GM23338 (cell line): ENCODE measurements at regions not wholly inside any gene's neighbourhood (a gene's known extent, or its start where the extent isn't known, plus 50 kb on each side); places are given as distances from the start of the nearest gene placed in this dataset.

Source experiments
- CREB1 ChIP-seq: fragments of 250-450 bp; sonication (Bioruptor Pico); IDR thresholded peaks from 2 replicates; pipeline ENCODE4 v1.5.0; 2020; ENCODE audit warnings: low read depth, mild to moderate bottlenecking, moderate library complexity
- EZH2 ChIP-seq: fragments of 200-600 bp; sonication (generic); IDR thresholded peaks from one replicate; pipeline ENCODE4 v1.8.0; 2017; ENCODE audit warnings: antibody characterized with exemption, mild to moderate bottlenecking, low read depth; ENCODE audit not compliant: unreplicated experiment
- EZH2phosphoT487 ChIP-seq: fragments of 200-600 bp; sonication (generic); IDR thresholded peaks from one replicate; pipeline ENCODE4 v1.8.1; 2018; ENCODE audit warnings: antibody characterized with exemption; ENCODE audit not compliant: unreplicated experiment
- JUNB ChIP-seq: IDR thresholded peaks from one replicate; pipeline ENCODE4 v1.6.1; 2016; ENCODE audit warnings: antibody characterized with exemption; ENCODE audit not compliant: unreplicated experiment
- NANOG ChIP-seq: IDR thresholded peaks from 2 replicates; pipeline ENCODE4 v1.6.1; 2016; ENCODE audit warnings: antibody characterized with exemption, borderline replicate concordance
- POLR2AphosphoS5 ChIP-seq: IDR thresholded peaks from 2 replicates; pipeline ENCODE4 v1.6.1; 2016; ENCODE audit warnings: antibody characterized with exemption, low read depth
- TF ChIP-seq, protein P1 (sequence below), 2 experiments: fragments of 200-600 bp in 1 of 2; sonication (generic) in 1 of 2; conservative IDR thresholded peaks; 2 replicates each; pipeline versions ENCODE4 v1.5.1 to v1.6.1; 2016 to 2017; ENCODE audit warnings: antibody characterized with exemption in 2 of 2, low read depth in 2 of 2, mild to moderate bottlenecking in 2 of 2, moderate library complexity in 1 of 2
- TF ChIP-seq, protein P2 (sequence below): IDR thresholded peaks from one replicate; pipeline ENCODE4 v1.6.1; 2018; ENCODE audit warnings: antibody characterized with exemption; ENCODE audit not compliant: unreplicated experiment
- TF ChIP-seq, protein P3 (sequence below): IDR thresholded peaks from 2 replicates; pipeline ENCODE4 v1.6.1; 2016; ENCODE audit warnings: antibody characterized with exemption

DNA sequence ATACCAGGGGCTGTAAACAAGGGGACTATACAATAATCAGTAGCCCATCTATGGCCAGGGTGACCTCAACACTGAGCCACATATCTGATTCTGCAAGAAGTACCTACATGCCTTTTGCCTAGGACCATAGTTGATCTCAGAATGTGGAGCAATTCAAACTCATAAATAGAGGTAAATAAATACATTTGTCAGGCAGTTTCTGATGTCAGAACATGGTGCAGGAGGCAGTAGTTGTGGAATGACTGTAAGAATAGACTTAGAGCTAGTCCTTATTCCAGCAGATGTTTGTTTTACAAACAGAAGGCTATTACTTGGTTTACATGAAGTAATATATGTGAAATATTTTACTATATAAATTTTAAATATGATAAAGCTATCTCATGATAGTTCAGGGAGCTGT is 330.7 kb upstream of the DAB2 start:
- TF ChIP-seq POLR2AphosphoS5 (no peak), EZH2 (no peak), CREB1 (CRISPR knock-in tag) (no peak), NANOG (no peak), EZH2phosphoT487 (no peak), JUNB (no peak)
- TF ChIP-seq, protein P1, sequence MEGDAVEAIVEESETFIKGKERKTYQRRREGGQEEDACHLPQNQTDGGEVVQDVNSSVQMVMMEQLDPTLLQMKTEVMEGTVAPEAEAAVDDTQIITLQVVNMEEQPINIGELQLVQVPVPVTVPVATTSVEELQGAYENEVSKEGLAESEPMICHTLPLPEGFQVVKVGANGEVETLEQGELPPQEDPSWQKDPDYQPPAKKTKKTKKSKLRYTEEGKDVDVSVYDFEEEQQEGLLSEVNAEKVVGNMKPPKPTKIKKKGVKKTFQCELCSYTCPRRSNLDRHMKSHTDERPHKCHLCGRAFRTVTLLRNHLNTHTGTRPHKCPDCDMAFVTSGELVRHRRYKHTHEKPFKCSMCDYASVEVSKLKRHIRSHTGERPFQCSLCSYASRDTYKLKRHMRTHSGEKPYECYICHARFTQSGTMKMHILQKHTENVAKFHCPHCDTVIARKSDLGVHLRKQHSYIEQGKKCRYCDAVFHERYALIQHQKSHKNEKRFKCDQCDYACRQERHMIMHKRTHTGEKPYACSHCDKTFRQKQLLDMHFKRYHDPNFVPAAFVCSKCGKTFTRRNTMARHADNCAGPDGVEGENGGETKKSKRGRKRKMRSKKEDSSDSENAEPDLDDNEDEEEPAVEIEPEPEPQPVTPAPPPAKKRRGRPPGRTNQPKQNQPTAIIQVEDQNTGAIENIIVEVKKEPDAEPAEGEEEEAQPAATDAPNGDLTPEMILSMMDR (conservative IDR thresholded peaks at IDR 0.05; ENCODE audit: low read depth in 2 of 2), result no peak
- TF ChIP-seq, protein P2, sequence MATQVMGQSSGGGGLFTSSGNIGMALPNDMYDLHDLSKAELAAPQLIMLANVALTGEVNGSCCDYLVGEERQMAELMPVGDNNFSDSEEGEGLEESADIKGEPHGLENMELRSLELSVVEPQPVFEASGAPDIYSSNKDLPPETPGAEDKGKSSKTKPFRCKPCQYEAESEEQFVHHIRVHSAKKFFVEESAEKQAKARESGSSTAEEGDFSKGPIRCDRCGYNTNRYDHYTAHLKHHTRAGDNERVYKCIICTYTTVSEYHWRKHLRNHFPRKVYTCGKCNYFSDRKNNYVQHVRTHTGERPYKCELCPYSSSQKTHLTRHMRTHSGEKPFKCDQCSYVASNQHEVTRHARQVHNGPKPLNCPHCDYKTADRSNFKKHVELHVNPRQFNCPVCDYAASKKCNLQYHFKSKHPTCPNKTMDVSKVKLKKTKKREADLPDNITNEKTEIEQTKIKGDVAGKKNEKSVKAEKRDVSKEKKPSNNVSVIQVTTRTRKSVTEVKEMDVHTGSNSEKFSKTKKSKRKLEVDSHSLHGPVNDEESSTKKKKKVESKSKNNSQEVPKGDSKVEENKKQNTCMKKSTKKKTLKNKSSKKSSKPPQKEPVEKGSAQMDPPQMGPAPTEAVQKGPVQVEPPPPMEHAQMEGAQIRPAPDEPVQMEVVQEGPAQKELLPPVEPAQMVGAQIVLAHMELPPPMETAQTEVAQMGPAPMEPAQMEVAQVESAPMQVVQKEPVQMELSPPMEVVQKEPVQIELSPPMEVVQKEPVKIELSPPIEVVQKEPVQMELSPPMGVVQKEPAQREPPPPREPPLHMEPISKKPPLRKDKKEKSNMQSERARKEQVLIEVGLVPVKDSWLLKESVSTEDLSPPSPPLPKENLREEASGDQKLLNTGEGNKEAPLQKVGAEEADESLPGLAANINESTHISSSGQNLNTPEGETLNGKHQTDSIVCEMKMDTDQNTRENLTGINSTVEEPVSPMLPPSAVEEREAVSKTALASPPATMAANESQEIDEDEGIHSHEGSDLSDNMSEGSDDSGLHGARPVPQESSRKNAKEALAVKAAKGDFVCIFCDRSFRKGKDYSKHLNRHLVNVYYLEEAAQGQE, result no peak
- TF ChIP-seq, protein P3, sequence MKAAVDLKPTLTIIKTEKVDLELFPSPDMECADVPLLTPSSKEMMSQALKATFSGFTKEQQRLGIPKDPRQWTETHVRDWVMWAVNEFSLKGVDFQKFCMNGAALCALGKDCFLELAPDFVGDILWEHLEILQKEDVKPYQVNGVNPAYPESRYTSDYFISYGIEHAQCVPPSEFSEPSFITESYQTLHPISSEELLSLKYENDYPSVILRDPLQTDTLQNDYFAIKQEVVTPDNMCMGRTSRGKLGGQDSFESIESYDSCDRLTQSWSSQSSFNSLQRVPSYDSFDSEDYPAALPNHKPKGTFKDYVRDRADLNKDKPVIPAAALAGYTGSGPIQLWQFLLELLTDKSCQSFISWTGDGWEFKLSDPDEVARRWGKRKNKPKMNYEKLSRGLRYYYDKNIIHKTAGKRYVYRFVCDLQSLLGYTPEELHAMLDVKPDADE, result no peak
